WTC11 (cell line): ENCODE measurements at regions not wholly inside any gene's neighbourhood (a gene's known extent, or its start where the extent isn't known, plus 50 kb on each side); places are given as distances from the start of the nearest gene placed in this dataset.

Experiments
- ATAC-seq: fragments of 200-7000 bp; cut with Tn5 transposase; 2 replicates; pipeline ENCODE4 v1.10.0; 2021; ENCODE audit warnings: mild to moderate bottlenecking, moderate library complexity
- CTCF ChIA-PET: fragments of 300-600 bp; sonication (Branson Sonifier 250); formaldehyde crosslinking; loops from one replicate; lab custom pipeline; 2021; ENCODE audit warnings: antibody characterized with exemption; lab: Charles Lee
- POLR2A ChIA-PET: fragments of 350-600 bp; sonication (Branson Sonifier 250); formaldehyde crosslinking; loops from one replicate; lab custom pipeline; 2021; ENCODE audit warnings: antibody characterized with exemption; lab: Charles Lee
- DNase-seq: peaks from one replicate; pipeline ENCODE4 v3.0.0; 2021; ENCODE audit warnings: low spot score
- H3K27ac Mint-ChIP-seq: 2 replicates; pipeline ENCODE4 v1.8.0; 2021; ENCODE audit warnings: mixed read lengths
- H3K27me3 Mint-ChIP-seq: 2 replicates; pipeline ENCODE4 v1.8.0; 2021; ENCODE audit warnings: low read depth, mild to moderate bottlenecking, moderate library complexity, mixed read lengths
- H3K36me3 Mint-ChIP-seq: 2 replicates; pipeline ENCODE4 v1.8.0; 2021; ENCODE audit warnings: mixed read lengths
- H3K4me1 Mint-ChIP-seq: 2 replicates; pipeline ENCODE4 v1.8.0; 2022; ENCODE audit warnings: mixed read lengths
- H3K4me3 Mint-ChIP-seq: 2 replicates; pipeline ENCODE4 v1.8.0; 2021; ENCODE audit warnings: mild to moderate bottlenecking, moderate library complexity, mixed read lengths
- H3K9me3 Mint-ChIP-seq: 2 replicates; pipeline ENCODE4 v1.8.0; 2021; ENCODE audit warnings: mixed read lengths
- HMGXB4 ChIP-seq: sonication (generic); formaldehyde crosslinking; IDR thresholded peaks from 2 replicates; pipeline ENCODE4 v1.8.1; 2023; ENCODE audit warnings: mild to moderate bottlenecking, moderate library complexity, missing genetic modification reagents
- IRF2 ChIP-seq: sonication (generic); formaldehyde crosslinking; IDR thresholded peaks from 2 replicates; pipeline ENCODE4 v1.8.0; 2022; ENCODE audit warnings: low read depth, missing genetic modification reagents, borderline replicate concordance
- MYBL2 ChIP-seq: sonication (generic); formaldehyde crosslinking; IDR thresholded peaks from 2 replicates; pipeline ENCODE4 v1.8.1; 2023; ENCODE audit warnings: mild to moderate bottlenecking, moderate library complexity, missing genetic modification reagents
- NFATC4 ChIP-seq: fragments of 250-450 bp; sonication (Bioruptor Pico); IDR thresholded peaks from 2 replicates; pipeline ENCODE4 v1.9.0; 2021; ENCODE audit warnings: mild to moderate bottlenecking
- NR2C2 ChIP-seq: sonication (generic); formaldehyde crosslinking; IDR thresholded peaks from 2 replicates; pipeline ENCODE4 v1.8.0; 2022; ENCODE audit warnings: mild to moderate bottlenecking, missing genetic modification reagents
- OVOL2 ChIP-seq: fragments of 250-450 bp; sonication (Bioruptor Pico); IDR thresholded peaks from 2 replicates; pipeline ENCODE4 v1.9.0; 2021; ENCODE audit warnings: mild to moderate bottlenecking, borderline replicate concordance
- PRRX2 ChIP-seq: fragments of 250-450 bp; sonication (Bioruptor Pico); IDR thresholded peaks from 2 replicates; pipeline ENCODE4 v1.8.0; 2021; ENCODE audit warnings: mild to moderate bottlenecking
- SMAD4 ChIP-seq: sonication (generic); formaldehyde crosslinking; IDR thresholded peaks from 2 replicates; pipeline ENCODE4 v1.8.0; 2022; ENCODE audit warnings: mild to moderate bottlenecking, missing genetic modification reagents
- SP1 ChIP-seq: sonication (generic); formaldehyde crosslinking; conservative IDR thresholded peaks from 2 replicates; pipeline ENCODE4 v1.8.1; 2022; ENCODE audit warnings: missing genetic modification reagents
- ZMAT4 ChIP-seq: fragments of 250-450 bp; sonication (Bioruptor Pico); IDR thresholded peaks from 2 replicates; pipeline ENCODE4 v1.9.0; 2021; ENCODE audit warnings: mild to moderate bottlenecking
- ZNF138 ChIP-seq: sonication (generic); formaldehyde crosslinking; conservative IDR thresholded peaks from 2 replicates; pipeline ENCODE4 v1.8.1; 2022; ENCODE audit warnings: mild to moderate bottlenecking, moderate library complexity, missing genetic modification reagents
- ZNF263 ChIP-seq: sonication (generic); formaldehyde crosslinking; IDR thresholded peaks from 2 replicates; pipeline ENCODE4 v1.8.1; 2022; ENCODE audit warnings: low read depth, mild to moderate bottlenecking, moderate library complexity, missing genetic modification reagents
- TF ChIP-seq, protein P1 (sequence below): sonication (generic); formaldehyde crosslinking; IDR thresholded peaks from 2 replicates; pipeline ENCODE4 v1.8.0; 2023; ENCODE audit warnings: missing genetic modification reagents, mild to moderate bottlenecking, borderline replicate concordance
- TF ChIP-seq, protein P2 (sequence below): fragments of 250-450 bp; sonication (Bioruptor Pico); IDR thresholded peaks from 2 replicates; pipeline ENCODE4 v1.8.0; 2021; ENCODE audit warnings: mild to moderate bottlenecking
- TF ChIP-seq, protein P3 (sequence below): sonication (generic); formaldehyde crosslinking; IDR thresholded peaks from 2 replicates; pipeline ENCODE4 v1.8.1; 2023; ENCODE audit warnings: mild to moderate bottlenecking, missing genetic modification reagents
- TF ChIP-seq, protein P4 (sequence below): sonication (generic); formaldehyde crosslinking; IDR thresholded peaks from 2 replicates; pipeline ENCODE4 v1.8.1; 2023; ENCODE audit warnings: mild to moderate bottlenecking, missing genetic modification reagents, moderate library complexity
- TF ChIP-seq, protein P5 (sequence below): fragments of 250-450 bp; sonication (Bioruptor Pico); IDR thresholded peaks from 2 replicates; pipeline ENCODE4 v2.1.2; 2022; ENCODE audit warnings: mild to moderate bottlenecking, moderate library complexity

- TF ChIP-seq, protein P1, sequence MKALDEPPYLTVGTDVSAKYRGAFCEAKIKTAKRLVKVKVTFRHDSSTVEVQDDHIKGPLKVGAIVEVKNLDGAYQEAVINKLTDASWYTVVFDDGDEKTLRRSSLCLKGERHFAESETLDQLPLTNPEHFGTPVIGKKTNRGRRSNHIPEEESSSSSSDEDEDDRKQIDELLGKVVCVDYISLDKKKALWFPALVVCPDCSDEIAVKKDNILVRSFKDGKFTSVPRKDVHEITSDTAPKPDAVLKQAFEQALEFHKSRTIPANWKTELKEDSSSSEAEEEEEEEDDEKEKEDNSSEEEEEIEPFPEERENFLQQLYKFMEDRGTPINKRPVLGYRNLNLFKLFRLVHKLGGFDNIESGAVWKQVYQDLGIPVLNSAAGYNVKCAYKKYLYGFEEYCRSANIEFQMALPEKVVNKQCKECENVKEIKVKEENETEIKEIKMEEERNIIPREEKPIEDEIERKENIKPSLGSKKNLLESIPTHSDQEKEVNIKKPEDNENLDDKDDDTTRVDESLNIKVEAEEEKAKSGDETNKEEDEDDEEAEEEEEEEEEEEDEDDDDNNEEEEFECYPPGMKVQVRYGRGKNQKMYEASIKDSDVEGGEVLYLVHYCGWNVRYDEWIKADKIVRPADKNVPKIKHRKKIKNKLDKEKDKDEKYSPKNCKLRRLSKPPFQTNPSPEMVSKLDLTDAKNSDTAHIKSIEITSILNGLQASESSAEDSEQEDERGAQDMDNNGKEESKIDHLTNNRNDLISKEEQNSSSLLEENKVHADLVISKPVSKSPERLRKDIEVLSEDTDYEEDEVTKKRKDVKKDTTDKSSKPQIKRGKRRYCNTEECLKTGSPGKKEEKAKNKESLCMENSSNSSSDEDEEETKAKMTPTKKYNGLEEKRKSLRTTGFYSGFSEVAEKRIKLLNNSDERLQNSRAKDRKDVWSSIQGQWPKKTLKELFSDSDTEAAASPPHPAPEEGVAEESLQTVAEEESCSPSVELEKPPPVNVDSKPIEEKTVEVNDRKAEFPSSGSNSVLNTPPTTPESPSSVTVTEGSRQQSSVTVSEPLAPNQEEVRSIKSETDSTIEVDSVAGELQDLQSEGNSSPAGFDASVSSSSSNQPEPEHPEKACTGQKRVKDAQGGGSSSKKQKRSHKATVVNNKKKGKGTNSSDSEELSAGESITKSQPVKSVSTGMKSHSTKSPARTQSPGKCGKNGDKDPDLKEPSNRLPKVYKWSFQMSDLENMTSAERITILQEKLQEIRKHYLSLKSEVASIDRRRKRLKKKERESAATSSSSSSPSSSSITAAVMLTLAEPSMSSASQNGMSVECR (CRISPR knock-in tag), result no peak
- no peak for TF ChIP-seq SP1
- no peak for TF ChIP-seq HMGXB4 (CRISPR knock-in tag)
These were observed 214.5 kb downstream of the AUH start (continued) for GRCh38 chr9:91147079-91147708.

DNA sequence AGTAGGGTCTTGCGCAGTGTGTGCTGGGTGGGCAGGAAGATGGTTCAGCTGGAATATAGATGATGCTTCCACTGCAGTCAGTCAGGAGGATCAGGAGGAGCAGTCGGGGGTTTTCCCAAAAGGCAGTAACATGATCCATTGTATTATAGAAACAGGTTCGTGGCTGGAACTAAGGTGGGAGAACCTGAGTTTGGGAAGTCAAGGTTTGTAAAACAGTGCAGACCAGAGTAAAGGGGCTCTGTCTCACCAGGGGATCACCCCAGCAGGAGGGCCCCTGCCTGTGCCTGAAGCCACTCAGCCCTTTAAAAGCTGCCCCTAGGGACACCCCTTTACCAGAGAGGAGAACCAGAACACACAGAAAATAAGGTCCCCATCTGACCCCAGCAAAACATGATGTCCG, 213.4 kb downstream of the AUH start:
- POLR2A ChIA-PET, result no interaction called here
- H3K27me3 Mint-ChIP-seq, result no peaks in the 10 kb centered on the region; the same call in 1 of the 2 replicates
- peaks cover 59% of the 10 kb centered on the region for H3K9me3 Mint-ChIP-seq
- no peak for DNase-seq
- H3K4me1 Mint-ChIP-seq, result peaks cover 30% of the 10 kb centered on the region
- no peak overlapping the region for H3K4me3 Mint-ChIP-seq
- CTCF ChIA-PET, result no interaction called here
- TF ChIP-seq NFATC4 (CRISPR knock-in tag), result no peak
- TF ChIP-seq PRRX2 (CRISPR knock-in tag), result no peak
- no peak for TF ChIP-seq ZNF263 (CRISPR knock-in tag)
- TF ChIP-seq, protein P2, sequence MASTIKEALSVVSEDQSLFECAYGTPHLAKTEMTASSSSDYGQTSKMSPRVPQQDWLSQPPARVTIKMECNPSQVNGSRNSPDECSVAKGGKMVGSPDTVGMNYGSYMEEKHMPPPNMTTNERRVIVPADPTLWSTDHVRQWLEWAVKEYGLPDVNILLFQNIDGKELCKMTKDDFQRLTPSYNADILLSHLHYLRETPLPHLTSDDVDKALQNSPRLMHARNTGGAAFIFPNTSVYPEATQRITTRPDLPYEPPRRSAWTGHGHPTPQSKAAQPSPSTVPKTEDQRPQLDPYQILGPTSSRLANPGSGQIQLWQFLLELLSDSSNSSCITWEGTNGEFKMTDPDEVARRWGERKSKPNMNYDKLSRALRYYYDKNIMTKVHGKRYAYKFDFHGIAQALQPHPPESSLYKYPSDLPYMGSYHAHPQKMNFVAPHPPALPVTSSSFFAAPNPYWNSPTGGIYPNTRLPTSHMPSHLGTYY (CRISPR knock-in tag), result no peak
- peaks cover 42% of the 10 kb centered on the region for H3K36me3 Mint-ChIP-seq
- ATAC-seq, result no peak
- no peak overlapping the region for H3K27ac Mint-ChIP-seq

- ATAC-seq, result no peak
- peaks cover 30% of the 10 kb centered on the region for H3K4me1 Mint-ChIP-seq
- TF ChIP-seq MYBL2 (CRISPR knock-in tag) (no peak), ZMAT4 (CRISPR knock-in tag) (no peak), SMAD4 (CRISPR knock-in tag) (no peak), NR2C2 (CRISPR knock-in tag) (no peak), ZNF138 (CRISPR knock-in tag) (no peak), OVOL2 (no peak), IRF2 (CRISPR knock-in tag) (no peak)
- TF ChIP-seq, protein P3, sequence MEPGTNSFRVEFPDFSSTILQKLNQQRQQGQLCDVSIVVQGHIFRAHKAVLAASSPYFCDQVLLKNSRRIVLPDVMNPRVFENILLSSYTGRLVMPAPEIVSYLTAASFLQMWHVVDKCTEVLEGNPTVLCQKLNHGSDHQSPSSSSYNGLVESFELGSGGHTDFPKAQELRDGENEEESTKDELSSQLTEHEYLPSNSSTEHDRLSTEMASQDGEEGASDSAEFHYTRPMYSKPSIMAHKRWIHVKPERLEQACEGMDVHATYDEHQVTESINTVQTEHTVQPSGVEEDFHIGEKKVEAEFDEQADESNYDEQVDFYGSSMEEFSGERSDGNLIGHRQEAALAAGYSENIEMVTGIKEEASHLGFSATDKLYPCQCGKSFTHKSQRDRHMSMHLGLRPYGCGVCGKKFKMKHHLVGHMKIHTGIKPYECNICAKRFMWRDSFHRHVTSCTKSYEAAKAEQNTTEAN (CRISPR knock-in tag), result no peak
- TF ChIP-seq, protein P4, sequence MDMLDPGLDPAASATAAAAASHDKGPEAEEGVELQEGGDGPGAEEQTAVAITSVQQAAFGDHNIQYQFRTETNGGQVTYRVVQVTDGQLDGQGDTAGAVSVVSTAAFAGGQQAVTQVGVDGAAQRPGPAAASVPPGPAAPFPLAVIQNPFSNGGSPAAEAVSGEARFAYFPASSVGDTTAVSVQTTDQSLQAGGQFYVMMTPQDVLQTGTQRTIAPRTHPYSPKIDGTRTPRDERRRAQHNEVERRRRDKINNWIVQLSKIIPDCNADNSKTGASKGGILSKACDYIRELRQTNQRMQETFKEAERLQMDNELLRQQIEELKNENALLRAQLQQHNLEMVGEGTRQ (CRISPR knock-in tag), result no peak
- TF ChIP-seq, protein P5, sequence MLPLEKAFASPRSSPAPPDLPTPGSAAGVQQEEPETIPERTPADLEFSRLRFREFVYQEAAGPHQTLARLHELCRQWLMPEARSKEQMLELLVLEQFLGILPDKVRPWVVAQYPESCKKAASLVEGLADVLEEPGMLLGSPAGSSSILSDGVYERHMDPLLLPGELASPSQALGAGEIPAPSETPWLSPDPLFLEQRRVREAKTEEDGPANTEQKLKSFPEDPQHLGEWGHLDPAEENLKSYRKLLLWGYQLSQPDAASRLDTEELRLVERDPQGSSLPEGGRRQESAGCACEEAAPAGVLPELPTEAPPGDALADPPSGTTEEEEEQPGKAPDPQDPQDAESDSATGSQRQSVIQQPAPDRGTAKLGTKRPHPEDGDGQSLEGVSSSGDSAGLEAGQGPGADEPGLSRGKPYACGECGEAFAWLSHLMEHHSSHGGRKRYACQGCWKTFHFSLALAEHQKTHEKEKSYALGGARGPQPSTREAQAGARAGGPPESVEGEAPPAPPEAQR (CRISPR knock-in tag), result no peak
- TF ChIP-seq, all 79 proteins: peak for 0
- peaks cover 55% of the 10 kb centered on the region for H3K9me3 Mint-ChIP-seq
- ChIA-PET CTCF (no interaction called here), POLR2A (no interaction called here)
- DNase-seq, result no peak
- H3K36me3 Mint-ChIP-seq, result peaks cover 43% of the 10 kb centered on the region
- H3K27ac Mint-ChIP-seq, result no peak overlapping the region
- no peak overlapping the region for H3K4me3 Mint-ChIP-seq
- H3K27me3 Mint-ChIP-seq, result no peaks in the 10 kb centered on the region; the same call in 1 of the 2 replicates
These were observed 211.3 kb downstream of the AUH start for GRCh38 chr9:91150273-91150997.
